GM11168 (cell line): ENCODE measurements at regions not wholly inside any gene's neighbourhood (a gene's known extent, or its start where the extent isn't known, plus 50 kb on each side); places are given as distances from the start of the nearest gene placed in this dataset.

ENCODE experiments used
- in situ Hi-C: fragments of 300-500 bp; cut with MboI; formaldehyde crosslinking; loops from one replicate; pipeline ENCODE4 v1.12.0; 2022; ENCODE audit warnings: low sequenced_read_pairs; ENCODE audit not compliant: unreplicated experiment

DNA sequence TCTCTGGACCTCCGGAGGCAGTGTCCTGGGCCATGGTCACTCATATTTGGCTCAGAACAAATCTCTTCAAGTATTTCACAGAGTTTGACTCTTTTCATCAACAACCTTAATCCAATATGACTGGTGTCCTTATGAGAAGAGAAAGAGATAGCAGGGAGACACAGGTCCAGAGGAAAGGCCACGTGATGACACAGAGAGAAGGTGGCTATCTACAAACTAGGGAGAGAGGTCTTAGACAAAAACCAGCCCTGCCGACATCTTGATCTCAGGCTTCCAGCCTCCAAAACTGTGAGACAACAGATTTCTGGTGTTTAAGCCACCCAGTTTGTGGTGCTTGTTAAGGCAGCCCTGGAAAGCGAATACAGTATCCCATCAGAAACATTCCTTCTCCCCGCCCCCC, 237.1 kb upstream of the PROK2 start:
- in situ Hi-C loops = no loop called here

DNA sequence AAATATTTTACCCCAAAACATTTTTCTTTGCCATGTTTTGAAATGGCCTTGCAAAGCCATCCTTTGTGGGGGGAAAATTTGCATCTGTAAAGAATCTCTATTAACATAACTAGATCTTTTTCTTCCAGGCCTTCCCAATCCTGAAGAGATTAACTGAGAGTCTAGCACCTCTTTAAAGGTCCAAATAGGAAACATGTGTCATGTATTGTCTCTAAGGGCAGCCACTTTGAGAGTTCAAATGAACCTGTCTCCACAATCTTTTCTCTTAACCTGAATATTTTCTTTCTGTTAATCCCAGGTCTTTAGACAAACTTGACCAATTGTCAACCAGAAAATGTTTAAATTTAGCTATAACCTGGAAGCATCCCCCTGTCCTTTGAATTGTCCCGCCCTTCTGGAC, 236.6 kb upstream of the PROK2 start:
- in situ Hi-C loops = no loop called here

DNA sequence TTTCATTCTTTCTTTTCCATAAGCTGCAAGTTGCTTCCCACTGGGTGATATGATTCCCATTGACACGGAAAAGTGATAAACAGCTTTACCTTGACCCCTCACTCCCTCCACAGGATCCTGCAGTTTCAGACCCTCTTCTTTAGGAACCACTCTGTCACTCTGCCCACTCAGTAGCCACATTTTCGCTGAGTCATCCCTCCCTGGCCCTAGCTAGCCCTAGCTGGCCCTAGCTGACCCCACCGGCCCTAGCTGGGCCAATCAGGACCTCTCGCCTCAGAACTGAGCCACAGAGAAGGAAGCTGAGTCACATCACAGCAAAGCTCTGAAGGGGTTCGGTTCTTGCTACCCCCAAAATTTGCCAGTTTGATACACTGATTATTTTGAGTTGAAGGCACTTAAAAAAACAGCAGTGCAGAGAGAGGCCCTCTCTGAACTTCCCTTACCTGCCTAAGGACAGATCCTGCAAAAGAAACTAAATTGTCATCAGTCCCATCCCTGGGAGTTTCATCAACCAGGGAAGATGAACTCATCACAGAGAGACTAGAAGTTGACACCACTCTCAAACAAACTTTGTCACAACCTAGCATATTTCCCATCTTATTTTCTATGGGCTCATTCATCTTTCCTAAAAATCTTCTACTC, 233.5 kb upstream of the PROK2 start:
- in situ Hi-C loops = no loop called here

DNA sequence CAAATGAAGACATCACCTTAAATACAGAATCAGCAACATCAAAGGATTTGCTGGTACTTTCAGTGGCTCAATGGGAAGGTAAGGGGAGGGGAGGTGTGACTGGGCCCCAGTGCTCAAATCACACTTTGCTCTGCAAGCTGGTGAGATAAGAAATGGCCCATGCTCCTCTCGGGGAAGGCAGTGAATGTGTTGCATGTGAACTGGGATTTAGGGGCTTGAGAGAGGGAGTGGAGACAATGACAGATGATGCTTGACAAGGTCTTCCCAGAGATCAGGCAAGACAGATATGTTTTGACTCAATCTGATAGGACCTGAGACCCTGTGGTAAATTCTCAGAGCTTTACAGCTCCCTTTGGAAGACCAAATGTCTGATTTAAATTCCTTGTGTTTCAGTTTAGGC, 233.0 kb upstream of the PROK2 start:
- in situ Hi-C loops = no loop called here

DNA sequence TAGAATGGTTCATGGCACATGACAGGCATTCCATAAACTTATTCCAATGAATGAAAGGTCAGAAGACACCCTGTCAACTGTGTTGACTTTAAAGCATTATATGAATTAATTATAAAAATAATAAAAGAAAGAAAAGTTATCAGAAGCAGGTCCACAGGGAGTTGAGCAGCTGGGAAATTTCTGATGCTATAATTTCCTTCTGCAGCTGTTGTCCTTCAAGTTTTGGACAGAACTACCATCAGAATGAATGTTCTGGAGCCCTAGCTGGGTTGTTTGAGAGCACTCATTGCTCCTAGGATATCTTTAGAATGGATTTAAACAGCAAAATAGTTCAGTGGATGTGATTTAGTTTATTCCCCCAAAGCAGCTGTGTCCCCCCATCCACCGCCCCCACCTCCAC, 232.4 kb upstream of the PROK2 start:
- in situ Hi-C loops = no loop called here

DNA sequence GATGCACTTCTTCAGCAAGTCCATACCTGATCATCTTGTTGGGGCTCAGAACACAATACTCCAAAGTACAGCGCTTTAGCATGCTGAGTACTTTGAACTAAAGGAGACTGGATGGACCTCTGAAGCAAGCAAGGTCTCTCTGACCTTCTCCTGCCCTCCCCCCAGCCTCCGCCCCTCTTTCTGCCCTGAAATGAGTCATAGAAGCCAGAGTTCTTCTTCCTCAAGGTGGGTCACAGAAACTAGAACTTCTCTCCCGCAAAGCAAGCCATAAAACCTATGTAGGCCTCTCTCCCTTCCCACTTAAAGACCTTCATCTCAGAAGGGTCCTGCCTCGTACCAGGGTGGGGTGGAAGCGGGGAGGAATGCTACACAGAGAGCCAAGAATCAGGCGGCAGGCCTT, 230.5 kb upstream of the PROK2 start:
- in situ Hi-C loops = no loop called here

DNA sequence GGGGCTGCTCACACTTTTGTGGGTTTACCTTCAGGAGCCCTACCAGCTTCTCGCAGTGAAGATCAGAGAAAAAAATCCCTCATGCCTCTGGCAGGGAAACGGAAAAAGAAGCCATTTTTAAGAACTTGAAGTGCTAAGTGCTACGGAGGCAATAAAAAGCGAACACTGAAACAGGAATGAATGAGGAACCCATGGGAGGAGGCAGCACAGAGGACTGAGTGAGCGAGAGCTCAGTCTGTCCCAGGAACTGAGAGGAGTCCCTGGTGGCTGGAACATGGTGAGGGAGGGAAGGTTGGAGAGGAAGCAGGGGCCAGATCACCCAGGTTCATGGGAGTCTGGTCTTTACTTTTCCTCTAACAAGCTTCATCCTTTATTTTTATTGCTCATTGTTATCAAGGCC, 228.1 kb upstream of the PROK2 start:
- in situ Hi-C loops = no loop called here

DNA sequence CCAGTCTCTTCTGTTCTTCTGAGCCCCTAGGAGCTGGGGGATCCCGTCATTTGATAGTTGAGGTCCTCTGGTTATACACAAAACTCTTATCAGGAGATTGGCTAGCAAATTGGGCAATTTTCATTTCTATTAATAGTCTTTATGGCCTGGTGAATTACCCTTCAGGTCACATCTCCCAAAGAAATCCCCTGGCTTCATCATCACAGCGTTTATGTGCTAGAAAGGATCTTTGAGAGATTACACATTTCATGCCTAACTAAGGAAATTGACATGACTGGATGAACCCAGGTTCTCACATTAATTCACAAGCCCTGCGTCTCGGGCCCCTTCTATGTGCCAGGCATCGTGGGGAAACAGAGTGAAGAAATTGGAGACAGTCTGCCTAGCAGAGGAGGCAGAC, 227.4 kb upstream of the PROK2 start:
- in situ Hi-C loops = no loop called here

DNA sequence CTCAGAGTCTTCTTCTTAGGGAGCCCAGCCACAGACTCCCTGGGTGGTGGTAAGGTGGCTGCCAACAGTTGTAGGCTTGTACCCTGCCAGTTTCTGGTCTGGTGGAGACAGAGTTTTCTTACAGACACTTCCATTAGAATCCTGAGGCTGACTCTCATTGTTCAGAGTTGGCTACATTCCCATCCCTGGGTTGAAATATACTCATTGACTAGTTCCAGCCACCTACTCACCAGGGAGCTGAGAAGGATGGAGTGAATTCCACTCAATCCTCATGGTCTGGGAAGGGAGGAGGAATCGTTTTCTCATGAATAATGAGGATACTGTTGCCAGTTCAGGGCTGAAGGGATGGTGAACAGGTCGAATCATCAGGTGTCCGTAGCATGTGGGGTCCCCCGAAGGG, 226.5 kb upstream of the PROK2 start:
- in situ Hi-C loops = no loop called here

DNA sequence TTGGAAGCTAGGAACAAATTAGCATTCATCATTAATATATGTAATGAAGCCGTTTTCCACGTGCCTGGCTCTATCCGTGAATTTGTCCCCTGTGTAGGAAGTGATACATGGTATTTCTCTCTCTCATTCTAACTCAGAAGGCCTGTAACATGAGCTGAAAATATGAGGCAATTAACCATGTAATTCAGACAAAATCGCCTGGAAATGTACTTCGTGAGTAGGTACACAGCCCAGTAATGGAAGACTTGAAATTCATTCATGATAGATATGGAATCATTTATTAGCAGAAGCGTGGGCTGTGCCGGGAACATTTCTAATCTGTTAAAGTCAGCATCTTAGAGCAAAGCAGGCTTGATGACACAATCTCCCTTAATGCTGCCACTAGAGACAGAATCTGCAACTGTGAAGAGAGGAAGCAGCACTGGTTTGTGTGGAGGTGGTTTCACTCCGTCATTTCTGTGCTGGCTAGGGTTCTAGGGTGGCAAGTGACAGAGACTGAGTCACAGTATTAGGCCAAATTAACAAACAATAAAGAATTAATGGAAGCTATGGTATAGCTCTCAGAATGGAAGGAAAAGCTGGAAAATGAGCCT, 225.0 kb upstream of the PROK2 start:
- in situ Hi-C loops = no loop called here

DNA sequence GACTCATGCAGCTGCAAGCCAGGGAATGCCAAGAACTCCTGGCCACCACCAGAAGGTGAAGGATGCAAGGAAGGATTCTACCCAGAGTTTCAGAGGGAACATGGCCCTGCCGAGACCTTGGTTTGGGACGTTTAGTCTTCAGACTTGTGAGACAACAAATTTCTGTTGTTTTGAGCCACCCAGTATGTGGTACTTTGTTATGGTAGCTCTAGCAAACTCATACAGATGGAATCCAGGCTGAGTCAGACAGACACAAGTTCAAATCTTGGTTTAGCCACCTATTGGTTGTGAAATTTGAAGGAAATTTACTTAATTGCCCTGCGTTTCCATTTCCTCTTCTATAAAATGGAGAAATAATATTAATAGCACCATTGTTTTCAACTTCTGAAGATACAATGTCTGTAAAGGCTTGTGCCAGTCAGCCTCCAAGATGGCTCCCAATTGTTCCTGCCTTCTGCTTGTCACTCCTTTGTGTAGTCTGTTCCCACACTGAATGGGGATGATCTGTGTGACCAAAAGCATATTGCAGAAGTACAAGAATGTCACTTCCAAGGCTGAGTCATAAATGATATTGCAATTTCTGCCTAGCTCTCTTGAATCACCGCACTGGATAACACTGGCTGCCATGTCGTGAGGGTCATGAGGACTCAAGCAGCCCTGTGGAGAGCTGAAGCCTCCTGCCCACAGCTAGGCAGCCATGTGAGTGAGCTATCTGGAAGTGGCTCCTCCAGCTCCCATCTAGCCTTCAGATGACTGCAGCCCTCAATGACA, 223.5 kb upstream of the PROK2 start:
- in situ Hi-C loops = no loop called here

DNA sequence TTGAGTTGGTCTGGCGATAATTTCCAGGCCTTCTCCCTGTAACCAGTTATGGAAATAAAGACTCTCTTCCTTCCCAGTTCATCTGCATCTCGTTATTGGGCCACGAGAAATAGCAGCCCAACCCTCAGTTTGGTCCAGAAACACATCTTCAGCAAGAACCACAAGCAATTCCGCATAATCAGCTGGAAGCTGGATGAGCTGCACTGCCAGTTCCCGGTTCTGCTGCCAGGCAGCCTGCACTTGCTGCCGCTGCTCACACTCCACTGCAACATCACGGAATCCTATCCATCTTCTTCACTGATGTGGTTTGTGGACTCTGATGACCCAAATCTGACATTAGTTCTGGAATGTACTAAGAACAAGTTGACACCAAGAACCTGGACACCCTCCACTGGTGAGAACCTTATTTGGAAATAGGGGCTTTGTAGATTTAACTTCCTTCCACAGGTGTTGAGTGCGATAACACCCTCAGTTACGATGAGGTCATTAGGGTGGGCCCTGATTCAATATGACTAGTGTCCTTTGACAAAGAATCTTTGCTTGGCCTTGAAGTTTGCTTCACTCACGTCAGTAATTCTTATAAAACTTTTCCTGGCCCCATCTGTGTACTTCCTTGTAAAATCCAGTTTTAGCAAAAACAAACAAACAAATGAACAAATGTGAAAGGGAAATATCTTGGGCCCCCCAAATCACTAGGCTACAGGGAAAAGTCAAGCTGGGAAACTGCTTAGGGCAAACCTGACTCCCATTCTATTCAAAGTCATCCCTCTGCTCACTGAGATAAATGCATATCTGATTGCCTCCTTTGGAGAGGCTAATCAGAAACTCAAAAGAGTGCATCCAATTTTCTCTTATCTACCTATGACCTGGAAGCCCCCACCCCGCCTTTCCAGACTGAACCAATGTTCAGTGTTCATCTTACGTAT, 221.9 kb upstream of the PROK2 start:
- in situ Hi-C loops = no loop called here

DNA sequence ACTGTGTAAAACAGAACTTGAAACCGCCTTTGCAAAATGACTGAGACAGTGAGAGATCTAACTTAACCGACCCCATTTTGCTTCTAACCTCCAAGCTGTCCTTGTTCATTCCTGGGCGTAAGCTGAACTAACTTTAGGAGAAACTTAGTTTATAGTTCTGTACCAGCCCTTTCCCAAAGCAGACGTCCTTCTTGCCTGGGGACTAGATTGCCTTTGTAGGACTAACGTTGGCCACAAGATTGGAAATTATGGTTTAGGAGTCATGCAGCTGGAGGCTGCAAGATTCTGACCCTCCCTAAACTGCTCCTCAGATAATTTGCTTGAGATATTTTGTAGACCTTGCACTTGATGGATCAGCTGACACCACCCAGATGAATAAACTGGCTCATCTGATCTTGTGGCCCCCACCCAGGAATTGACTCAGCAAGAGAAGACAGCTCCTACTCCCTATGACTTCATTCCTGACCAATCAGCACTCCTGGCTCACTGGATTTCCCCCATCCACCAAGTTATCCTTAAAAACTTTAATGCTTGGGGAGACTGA, 219.9 kb upstream of the PROK2 start:
- in situ Hi-C loops = no loop called here

DNA sequence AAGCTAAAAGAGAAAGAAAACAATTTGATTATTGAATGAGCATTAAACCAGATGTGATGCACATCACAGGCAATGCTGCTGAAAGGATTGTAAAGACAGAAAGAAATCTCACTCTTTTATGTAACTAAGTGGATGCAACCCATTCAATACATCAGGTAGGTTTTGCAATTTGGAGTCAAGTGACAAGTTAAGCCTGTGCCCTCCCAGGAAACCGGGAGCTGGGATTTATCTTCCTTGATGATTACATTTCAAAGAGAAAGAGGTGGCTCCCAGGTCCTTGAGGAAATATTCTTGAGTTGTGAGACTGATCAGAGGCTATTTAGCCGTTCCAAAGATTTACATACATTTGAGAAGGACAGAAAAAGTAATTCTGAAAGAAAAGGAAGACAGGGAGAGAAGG, 219.0 kb upstream of the PROK2 start:
- in situ Hi-C loops = no loop called here

DNA sequence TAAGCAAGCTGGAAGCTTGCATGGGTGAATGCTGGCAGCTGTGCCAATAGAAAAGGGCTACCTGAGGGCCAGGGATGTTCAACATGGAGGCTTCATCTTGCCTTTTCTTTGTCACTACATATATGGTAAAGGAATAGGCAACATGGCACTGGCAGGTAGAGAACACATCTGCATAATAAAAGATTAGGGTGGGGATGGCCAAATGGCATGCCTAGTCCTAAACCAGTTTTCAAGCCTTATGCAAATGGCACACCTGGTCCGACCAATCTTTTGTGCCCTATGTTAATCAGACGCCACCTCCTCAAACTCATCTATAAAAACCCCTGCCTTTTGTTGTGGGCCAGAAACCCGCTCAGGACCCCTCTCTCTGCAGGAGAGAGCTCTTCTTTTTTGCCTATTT, 216.8 kb upstream of the PROK2 start:
- in situ Hi-C loops = no loop called here

DNA sequence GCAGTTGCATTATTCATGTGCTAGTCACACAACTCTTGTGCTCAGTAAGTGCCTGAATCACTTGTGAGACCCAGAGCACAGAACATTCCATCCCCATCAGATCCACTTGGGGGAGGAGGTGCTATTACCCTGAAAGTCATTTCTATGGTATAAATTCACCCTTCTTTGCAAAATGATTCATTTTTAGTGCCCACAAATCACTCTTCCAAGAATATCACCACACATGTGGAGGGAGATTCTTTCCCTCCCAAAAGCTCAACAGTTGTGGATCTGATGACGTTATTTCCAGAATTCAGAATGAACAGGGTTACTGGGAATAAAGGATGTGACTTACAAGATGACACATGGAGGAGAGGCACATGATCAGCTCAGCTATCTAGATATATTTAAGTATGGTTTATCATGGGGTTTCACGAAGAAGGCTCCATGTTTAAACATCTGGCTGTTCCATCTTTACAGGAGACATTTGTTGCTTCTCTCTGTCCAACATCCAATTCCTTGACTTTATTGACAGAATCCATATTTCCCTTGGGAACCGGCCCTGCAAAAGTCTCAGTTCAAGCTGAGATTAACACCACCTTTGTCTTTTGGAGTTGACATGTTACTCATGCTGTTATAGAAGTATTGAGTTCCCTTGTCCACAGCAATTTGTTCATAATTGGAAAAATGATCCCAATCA, 214.2 kb upstream of the PROK2 start:
- in situ Hi-C loops = no loop called here

DNA sequence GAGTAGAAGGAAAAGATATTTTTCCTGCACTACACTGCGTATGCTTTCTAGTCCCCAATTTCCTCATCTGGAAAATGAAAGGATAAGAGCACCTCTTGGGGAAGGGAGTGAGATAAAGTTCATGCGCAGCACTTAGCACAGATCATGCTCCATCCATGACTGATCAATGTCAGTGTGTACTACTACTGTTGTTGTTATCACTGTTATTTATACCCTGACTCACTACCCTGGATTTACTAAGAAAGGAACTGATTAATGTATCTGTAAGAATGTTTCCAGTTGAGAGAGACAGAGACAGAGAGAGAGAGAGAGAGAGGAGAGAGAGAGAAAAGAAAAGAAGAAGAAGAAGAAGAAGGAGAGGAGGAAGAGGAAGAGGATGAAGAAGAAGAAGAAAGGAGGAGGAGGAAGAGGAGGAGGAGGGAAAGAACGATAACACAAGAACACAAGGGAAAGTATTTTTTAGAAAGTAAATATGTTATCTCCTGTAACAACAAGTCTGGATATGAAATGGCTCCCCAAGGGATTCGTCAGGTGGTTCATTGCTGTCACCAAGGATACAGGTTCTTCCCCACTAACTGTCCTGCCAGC, 212.2 kb upstream of the PROK2 start:
- in situ Hi-C loops = no loop called here

DNA sequence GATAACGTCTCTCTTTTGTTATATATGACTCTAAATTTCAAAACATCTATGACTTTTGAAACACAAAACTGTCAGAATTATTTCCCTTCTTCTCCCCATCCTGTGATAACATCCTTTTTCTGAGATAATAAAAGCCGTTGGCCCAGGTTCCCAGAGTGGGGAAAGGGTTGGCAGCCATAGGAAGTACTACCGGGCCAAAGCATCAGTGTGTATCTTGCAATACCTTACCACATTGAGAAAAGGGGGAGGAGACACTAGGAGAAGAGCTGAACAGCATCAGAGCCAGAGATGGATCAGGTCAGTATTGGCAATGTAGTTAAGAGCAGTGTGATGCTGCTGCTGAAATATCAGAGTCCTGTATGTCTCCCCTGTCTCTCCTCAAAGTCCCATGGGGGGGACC, 210.0 kb upstream of the PROK2 start:
- in situ Hi-C loops = no loop called here

DNA sequence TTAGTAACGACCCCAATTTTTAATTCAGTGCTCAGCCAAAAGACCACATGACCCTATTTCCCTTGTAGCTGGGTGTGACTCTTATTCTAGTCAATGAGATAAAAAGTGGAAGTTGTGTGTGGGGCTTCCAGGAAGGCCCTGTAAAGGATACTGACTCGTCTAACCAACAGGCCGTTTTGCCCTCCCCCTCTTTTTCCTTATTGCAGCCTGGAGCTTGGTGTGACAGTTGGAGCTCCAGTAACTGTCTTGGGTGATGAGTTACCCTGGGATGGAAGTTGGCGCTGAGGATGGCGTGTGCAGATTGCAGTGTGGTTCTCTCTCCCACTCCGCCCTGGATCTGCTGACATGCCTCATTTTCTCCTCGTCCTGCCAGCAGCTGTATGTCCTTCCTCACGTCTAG, 209.3 kb upstream of the PROK2 start:
- in situ Hi-C loops = no loop called here

DNA sequence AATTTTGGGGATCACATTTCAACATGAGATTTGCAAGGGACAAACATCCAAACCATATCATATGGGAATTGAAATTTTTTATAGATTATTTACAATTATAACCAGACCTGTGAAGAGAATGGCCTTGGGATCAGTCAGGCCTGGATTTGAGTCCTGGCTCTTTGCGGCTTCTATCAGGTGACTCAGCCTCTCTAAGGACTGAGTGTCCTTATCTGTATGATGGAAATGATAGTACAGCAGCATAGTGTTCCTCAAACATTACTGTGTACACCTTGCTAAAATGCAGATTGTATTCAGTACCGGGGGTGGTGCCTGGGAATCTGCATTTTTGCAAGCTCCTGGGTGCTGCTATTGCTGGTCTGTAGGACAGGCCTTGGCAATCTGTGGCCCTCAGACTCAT, 206.7 kb upstream of the PROK2 start:
- in situ Hi-C loops = no loop called here
